ENCODE measurements at regions not wholly inside any gene's neighbourhood (a gene's known extent, or its start where the extent isn't known, plus 50 kb on each side); places are given as distances from the start of the nearest gene placed in this dataset.

DNA sequence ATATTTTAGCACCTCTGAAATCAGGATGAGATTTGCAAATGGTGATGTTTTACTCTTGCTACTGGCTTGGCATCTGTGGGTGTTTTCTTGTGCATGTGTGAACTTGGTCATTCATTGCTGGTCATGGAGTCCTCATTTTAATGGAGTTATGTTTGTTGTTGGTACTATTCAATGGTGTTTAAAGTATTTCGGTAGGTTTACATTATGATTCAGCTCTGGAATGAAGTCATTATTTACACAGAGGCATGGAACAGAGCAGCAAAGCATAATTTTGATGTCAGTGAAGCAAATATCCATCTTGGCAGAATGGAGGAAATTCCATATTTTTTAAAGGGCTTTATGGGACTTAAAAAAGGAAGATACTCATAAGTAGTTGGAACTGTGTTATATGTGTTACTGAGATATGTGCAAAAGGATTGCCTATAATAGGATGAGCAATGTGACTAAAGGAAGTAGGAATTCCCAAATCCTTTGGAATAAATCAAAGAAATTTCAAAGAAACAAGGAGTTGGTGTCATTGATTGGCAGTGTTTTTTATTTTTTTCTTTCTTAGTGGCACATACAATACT lies 147.4 kb downstream of the ACTBL2 start:
- DNase-seq (ENCODE audit: low read depth), result peak; percentile 68

DNA sequence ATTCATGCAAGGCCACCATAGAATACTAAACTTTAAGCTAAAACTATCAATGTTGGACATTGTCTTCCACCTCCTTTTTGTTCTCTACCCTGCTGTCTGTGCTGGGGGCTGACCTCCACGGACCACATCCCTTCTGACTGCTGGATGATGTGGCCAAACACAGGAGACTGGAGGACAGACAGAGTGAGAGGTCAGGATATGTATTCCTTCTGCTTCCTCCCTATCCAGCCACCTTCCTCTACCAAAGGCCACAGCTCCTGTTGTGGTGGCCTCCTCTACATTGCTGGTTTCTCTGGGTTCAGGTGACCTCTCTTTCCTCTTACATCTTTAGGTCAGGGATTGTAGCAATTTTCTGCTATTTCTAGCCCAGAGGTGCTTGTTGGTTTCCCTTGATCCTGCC lies 148.1 kb downstream of the ACTBL2 start:
- DNase-seq (ENCODE audit: low read depth), result no peak

DNA sequence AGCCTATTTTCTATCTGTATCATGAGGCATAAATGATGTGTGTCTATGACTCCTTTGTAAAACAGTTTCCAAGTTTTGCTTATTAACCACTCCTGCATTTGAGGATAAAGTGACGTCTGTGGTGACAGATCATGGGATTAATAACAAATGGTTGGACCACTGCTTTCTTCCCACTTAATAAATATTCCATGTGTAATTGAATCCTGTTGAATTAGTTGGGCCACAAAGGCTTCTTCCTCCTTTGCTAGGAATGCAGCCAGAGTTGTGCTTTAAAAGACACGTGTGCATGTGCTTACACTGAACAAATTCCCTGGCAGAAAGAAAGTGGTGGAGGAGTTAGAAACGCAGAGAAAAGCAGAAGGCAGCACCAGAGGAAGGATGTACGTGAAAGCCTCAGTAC lies 150.2 kb downstream of the ACTBL2 start:
- peak; percentile 41 for DNase-seq (ENCODE audit: low read depth)

DNA sequence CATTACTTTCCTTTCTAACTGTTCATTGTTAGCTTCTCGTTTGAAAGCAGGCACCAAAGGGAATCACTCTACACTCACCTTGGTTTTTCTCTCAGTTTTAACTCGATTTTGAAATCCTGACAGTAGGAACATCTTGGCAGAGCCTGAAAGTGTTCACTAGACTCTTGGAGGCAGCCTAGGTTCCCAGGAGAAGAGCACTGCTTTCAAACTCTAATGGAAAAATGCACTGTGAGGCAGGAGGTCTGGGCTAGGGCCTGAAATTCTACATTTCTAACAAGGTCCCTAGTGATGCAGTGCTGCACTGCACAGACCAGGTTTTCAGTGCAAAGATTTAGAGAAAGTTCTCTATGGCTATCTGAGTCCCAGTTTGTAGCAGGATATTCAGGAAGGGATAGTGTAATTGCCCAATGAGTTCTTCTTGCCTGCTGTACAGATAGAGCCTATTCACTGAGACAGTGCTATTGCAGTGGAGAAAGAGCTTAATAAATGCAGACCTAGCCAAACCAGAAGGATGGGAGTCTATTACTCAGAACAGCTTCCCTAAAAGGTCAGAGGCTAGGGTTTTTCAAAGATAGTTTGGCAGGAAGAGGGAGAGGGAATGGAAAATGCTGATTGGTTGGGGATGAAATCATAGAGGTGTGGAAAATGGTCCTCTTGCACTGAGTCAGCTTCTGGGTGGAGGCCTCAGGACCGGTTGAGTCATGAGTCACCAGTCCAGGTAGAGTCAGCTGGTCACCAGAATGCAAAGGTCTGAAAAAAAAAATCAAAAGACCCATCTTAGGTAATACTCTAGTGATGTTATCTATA lies 153.9 kb downstream of the GPBP1 start:
- DNase-seq (ENCODE audit: low read depth), result no peak

DNA sequence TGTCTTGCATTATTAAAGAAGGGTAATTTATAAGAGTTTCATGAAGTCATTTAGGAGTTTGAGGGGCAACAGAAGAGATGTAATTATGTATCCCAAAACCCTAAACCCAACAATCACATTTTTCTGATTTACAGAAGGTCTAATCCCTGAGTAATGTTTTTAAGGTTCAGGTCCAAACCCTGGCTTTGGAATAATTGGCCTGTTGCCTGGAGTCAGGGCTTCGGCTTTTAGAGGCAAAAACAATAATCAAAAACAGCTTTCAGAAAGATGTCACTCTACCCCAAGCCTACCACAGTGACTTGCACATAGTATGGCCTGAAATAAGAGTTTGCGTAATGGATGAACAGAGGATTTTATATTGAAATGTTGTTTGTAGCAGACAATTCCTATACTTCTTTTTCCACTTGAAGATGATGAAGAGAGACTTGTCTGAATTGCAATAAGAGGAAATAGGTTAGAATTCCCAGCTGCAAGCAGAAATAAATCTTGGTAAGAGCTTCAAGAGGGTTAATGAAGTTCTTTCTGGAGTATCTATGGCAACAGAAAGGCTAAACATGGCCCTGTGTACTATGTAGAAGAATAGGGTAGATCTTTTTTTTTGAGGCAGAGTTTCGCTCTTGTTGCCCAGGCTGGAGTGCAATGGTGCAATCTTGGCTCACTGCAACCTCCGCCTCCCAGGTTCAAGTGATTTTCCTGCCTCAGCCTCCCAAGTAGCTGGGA lies 152.0 kb downstream of the GPBP1 start:
- peak; percentile 27 for DNase-seq (ENCODE audit: low read depth)

DNA sequence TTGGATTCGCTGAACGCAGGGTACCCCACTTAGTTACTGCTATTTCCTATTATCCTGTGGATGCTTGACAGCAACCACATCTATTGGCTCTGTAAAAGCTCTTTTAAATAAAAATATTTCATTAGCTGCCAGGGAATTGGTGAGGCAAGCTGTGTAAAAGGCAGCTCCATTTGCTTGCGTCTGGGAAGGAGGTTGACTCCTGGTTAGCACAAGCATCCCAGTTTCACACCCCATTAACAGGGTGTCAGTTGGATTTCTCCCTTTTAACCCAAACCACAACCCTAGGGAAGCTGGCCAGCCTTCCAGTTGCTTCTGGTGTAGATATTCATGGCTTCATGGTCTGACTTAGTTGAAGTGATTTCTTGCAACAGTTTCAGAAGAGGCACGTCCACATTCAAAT lies 151.0 kb downstream of the GPBP1 start:
- DNase-seq (ENCODE audit: low read depth), result no peak

DNA sequence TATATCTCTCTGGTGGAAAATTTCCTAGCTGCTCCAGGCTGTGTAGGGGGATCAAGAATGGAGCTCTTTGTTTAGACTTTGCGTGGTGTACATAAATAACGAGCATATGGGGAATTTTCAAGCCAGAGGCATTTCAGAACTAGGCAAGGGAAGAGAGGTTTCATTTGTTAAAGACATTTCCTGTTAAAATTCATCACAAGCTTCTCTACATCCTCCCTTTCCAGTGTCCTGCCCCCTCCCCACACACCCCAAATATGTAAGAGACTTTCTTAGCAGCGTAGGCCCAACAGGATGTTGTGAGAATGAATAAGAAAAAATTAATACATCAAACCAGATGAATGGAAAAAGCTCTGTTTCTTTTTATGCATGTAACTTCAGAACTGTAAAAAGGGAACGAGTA lies 150.3 kb downstream of the GPBP1 start:
- no peak for DNase-seq (ENCODE audit: low read depth)

DNA sequence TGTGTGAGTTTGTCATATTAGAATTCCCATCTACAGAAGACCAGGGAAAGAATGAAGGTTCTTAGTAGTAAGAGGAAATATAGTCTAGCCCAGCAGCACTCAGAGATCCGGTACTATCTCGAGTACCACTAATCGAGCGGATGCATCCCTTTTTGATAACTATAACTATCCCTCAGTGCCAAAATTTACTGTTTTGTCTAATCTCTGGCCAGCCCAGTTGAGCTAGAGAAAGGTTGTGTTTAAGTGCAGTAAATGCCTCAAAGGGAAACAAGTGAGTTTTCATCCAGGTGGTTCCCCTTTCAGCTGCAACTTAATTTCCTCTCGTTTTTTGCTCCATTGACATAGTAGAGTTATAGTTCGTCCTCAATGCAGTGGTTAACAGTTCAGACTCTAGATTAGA lies 146.7 kb downstream of the GPBP1 start:
- no peak for DNase-seq (ENCODE audit: low read depth)

DNA sequence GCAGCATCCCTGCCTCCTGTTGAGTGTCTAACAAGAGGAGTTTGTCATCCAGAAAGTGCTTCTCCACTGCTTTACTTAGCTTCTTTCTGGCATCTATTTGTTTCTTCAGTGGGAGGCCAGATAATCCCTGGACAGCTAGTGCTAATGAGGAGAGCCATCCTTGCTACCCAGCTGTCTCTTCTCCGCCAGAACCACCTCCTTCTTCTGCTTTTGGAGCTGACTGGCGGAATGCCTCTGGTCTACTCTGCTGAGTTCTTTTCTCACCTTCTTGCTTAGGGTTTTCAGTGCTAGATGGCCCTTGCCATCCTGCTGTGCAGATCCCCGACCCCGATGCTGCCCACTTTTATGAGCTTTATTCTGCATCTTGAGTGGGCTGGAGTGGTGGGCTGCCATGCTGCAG lies 145.8 kb downstream of the GPBP1 start:
- DNase-seq (ENCODE audit: low read depth), result no peak

DNA sequence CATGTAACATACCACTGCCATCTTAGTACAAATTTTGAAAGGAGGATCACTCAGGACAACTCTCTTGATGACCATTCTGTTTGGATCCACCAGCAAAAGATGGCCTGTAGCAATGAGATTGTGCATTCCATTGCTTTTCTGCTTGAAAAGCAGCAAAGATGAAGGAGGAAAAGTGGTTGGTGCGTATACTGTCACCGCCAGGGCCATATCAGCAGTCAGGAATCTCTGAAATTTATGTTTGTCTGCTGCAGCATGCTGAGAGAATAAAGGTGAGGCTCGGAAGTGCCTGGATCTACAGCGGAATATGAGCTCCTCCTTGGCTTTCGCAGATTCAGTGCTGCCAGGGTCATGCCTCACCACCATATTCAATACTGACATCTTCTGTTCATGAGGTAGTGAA lies 144.4 kb downstream of the GPBP1 start:
- DNase-seq (ENCODE audit: low read depth), result no peak

DNA sequence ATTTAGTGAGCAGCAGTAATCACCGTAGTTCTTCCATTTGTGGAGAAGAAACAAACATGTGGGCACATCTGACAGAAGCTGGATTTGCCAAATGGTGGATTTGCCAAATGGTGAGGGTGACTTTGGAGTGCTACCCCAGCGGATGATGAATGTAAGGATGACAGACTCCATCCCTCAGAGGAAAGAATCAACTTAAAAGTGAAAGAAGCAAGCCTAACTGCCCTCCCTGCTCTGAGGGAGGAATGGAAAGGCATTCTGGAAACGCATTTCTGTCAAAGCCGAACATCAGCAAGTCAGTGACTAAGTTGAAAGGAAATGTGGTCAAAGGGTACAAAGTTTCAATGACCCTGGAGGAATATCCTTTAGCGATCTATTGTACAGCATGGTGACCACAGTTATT lies 143.5 kb downstream of the GPBP1 start:
- DNase-seq (ENCODE audit: low read depth), result peak; percentile 24

DNA sequence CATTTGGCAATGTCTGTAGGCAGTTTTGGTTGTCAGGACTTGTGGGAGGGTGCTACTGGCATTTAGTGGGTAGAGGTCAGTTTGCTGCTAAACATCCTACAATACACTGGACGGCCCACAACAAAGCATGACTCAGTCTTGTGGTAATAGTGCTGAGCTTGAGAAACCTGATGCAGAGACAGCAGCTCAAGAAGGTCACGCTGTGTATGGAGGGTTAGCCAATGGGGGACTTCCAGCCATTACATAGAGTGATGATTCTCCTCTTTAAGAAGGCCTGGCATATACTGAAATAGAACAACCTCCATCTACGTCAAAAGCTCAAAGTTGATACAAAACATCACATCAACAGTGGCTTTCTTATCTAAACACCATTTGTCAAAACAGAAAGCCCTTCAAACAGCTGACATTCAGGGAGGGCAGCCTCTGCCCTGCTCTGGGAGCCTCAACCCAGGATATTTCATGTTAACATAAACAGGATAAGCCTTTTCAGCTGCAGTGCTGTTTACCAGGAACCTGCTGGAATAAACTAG lies 143.0 kb downstream of the GPBP1 start:
- peak; percentile 94 for DNase-seq (ENCODE audit: low read depth)

DNA sequence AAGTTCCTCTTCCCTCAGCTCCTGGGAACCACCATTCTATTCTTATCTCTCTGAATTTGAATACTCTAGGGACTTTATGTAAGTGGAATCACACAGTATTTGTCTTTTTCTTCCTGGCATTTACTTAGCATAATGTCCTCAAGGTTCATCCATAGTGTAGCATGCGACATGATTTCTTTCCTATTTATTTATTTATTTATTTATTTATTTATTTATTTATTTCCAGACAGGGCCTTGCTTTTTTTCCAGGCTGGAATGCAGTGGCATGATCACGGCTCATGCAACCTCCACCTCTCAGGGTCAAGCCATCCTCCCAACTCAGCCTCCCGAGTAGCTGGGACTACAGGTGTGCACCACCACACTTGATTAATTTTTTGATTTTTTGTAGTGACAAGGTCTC lies 142.1 kb downstream of the GPBP1 start:
- DNase-seq (ENCODE audit: low read depth), result no peak
